ENCODE measurements at regions not wholly inside any gene's neighbourhood (a gene's known extent, or its start where the extent isn't known, plus 50 kb on each side); places are given as distances from the start of the nearest gene placed in this dataset.

GRCh38 chrX:39688576-39689375 lies 409.0 kb downstream of the BCOR start (continued):
- TF ChIP-seq UBTF (IDR thresholded peaks at IDR 0.05; ENCODE audit: borderline replicate concordance in 1 of 2, low read depth in 2 of 2, low read length in 2 of 2) (peak; percentile 80 to 93; a peak in 3 of 4 replicates), HDAC8 (tag; IDR thresholded peaks at IDR 0.05) (no peak), MNT (conservative IDR thresholded peaks at IDR 0.05) (peak; percentile 15 to 30; a peak in 1 of 4 replicates), TRIM28 (IDR thresholded peaks at IDR 0.05) (no peak), MCM2 (IDR thresholded peaks at IDR 0.05; ENCODE audit: low read depth) (no peak), SMARCA5 (IDR thresholded peaks at IDR 0.05) (no peak), TRIM24 (IDR thresholded peaks at IDR 0.05) (0 out of 4 replicates have a peak, but pooled peaks of 1 of the 2 experiments have one; percentile 12), HDGF (IDR thresholded peaks at IDR 0.05) (no peak), CHD2 (IDR thresholded peaks at IDR 0.05; ENCODE audit: low read depth, low read length) (no peak), CHCHD3 (CRISPR knock-in tag; IDR thresholded peaks at IDR 0.05) (no peak), THRAP3 (IDR thresholded peaks at IDR 0.05; ENCODE audit: borderline replicate concordance) (no peak), EZH2 (IDR thresholded peaks at IDR 0.05; ENCODE audit: borderline replicate concordance, low read depth, low read length) (no peak), ID3 (CRISPR knock-in tag; IDR thresholded peaks at IDR 0.05) (no peak), ID3 (tag; IDR thresholded peaks at IDR 0.05) (0 out of 2 replicates have a peak, but pooled peaks have one; percentile 43), PML (IDR thresholded peaks at IDR 0.05; ENCODE audit: low read length) (no peak), FOXA1 (IDR thresholded peaks at IDR 0.05; ENCODE audit: borderline replicate concordance) (no peak)
- TF ChIP-seq, protein P1, sequence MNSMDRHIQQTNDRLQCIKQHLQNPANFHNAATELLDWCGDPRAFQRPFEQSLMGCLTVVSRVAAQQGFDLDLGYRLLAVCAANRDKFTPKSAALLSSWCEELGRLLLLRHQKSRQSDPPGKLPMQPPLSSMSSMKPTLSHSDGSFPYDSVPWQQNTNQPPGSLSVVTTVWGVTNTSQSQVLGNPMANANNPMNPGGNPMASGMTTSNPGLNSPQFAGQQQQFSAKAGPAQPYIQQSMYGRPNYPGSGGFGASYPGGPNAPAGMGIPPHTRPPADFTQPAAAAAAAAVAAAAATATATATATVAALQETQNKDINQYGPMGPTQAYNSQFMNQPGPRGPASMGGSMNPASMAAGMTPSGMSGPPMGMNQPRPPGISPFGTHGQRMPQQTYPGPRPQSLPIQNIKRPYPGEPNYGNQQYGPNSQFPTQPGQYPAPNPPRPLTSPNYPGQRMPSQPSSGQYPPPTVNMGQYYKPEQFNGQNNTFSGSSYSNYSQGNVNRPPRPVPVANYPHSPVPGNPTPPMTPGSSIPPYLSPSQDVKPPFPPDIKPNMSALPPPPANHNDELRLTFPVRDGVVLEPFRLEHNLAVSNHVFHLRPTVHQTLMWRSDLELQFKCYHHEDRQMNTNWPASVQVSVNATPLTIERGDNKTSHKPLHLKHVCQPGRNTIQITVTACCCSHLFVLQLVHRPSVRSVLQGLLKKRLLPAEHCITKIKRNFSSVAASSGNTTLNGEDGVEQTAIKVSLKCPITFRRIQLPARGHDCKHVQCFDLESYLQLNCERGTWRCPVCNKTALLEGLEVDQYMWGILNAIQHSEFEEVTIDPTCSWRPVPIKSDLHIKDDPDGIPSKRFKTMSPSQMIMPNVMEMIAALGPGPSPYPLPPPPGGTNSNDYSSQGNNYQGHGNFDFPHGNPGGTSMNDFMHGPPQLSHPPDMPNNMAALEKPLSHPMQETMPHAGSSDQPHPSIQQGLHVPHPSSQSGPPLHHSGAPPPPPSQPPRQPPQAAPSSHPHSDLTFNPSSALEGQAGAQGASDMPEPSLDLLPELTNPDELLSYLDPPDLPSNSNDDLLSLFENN (IDR thresholded peaks at IDR 0.05; ENCODE audit: low read depth in 2 of 2, low read length in 2 of 2), result no peak
- TF ChIP-seq, protein P2, sequence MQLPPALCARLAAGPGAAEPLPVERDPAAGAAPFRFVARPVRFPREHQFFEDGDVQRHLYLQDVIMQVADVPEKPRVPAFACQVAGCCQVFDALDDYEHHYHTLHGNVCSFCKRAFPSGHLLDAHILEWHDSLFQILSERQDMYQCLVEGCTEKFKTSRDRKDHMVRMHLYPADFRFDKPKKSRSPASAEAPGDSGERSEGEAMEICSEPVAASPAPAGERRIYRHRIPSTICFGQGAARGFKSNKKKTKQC (CRISPR knock-in tag; IDR thresholded peaks at IDR 0.05), result peak; percentile 71; the same call in 1 of the 2 replicates
- TF ChIP-seq, protein P3, sequence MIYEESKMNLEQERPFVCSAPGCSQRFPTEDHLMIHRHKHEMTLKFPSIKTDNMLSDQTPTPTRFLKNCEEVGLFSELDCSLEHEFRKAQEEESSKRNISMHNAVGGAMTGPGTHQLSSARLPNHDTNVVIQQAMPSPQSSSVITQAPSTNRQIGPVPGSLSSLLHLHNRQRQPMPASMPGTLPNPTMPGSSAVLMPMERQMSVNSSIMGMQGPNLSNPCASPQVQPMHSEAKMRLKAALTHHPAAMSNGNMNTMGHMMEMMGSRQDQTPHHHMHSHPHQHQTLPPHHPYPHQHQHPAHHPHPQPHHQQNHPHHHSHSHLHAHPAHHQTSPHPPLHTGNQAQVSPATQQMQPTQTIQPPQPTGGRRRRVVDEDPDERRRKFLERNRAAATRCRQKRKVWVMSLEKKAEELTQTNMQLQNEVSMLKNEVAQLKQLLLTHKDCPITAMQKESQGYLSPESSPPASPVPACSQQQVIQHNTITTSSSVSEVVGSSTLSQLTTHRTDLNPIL (CRISPR knock-in tag; IDR thresholded peaks at IDR 0.05), result no peak
